ENCODE measurements at regions not wholly inside any gene's neighbourhood (a gene's known extent, or its start where the extent isn't known, plus 50 kb on each side); places are given as distances from the start of the nearest gene placed in this dataset.

DNA sequence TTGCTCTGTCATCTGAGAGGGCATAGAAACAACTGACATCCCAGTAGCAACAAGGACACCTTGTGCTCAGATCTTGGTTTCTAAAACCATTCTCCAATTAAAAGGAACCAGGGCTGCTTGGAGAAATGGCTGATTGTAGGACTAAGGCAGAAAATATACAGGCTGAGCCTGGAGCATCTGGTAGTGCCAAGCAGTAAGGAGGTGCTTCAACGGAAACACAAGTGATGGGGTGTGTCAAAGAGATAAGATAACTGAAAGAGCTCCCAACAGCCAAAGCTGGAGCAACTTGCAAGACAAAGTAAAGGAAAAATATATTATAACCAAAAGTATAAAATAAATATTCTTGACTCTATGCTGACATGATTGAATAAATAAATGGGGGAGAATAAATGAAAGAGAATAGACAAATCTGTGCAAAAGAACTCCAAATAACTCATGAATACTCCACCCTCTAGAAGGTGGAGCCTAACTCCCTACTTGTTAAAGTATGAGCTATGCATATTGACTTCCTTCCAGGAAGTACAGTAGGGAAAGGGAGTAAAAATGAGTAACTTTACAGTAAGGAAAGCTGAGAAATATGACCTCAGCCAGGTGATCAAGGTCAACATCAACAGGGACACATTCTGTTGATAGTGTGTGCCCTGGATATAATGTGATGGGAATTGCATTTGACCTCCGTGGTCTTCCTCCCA lies 162.4 kb downstream of the NOC3L start:
- H3K27ac ChIP-seq (ENCODE audit: low read depth in 1 of 2, low read length in 2 of 2), result no peak overlapping the region
- no peaks in the 10 kb centered on the region for H4K20me1 ChIP-seq (ENCODE audit: insufficient read depth, low read length)
- Mint-ChIP-seq H3K4me1 (no peaks in the 10 kb centered on the region), H3K9me3 (peaks cover 0 to 5% (median 2%) of the 10 kb centered on the region in 7 donors), H3K27ac (no peak overlapping the region), H3K36me3 (no peaks in the 10 kb centered on the region), H3K4me3 (no peak overlapping the region), H3K27me3 (ENCODE audit: low read depth in 3 of 3) (peaks cover 0 to 3% (median 2%) of the 10 kb centered on the region in 3 donors)
- H3K9ac ChIP-seq (ENCODE audit: insufficient read depth, low read length, poor library complexity, severe bottlenecking), result no peak overlapping the region
- DNase-seq, result no peak
- H3K36me3 ChIP-seq (replicated peaks in 1 of 2; ENCODE audit: control insufficient read depth in 1 of 2, insufficient read depth in 2 of 2, low read length in 2 of 2), result no peaks in the 10 kb centered on the region
- no peaks in the 10 kb centered on the region for H3K79me2 ChIP-seq (ENCODE audit: insufficient read depth, low read length)
- TF ChIP-seq, protein P1, sequence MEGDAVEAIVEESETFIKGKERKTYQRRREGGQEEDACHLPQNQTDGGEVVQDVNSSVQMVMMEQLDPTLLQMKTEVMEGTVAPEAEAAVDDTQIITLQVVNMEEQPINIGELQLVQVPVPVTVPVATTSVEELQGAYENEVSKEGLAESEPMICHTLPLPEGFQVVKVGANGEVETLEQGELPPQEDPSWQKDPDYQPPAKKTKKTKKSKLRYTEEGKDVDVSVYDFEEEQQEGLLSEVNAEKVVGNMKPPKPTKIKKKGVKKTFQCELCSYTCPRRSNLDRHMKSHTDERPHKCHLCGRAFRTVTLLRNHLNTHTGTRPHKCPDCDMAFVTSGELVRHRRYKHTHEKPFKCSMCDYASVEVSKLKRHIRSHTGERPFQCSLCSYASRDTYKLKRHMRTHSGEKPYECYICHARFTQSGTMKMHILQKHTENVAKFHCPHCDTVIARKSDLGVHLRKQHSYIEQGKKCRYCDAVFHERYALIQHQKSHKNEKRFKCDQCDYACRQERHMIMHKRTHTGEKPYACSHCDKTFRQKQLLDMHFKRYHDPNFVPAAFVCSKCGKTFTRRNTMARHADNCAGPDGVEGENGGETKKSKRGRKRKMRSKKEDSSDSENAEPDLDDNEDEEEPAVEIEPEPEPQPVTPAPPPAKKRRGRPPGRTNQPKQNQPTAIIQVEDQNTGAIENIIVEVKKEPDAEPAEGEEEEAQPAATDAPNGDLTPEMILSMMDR (IDR thresholded peaks at IDR 0.05), result no peak
- H3K4me1 ChIP-seq (ENCODE audit: control insufficient read depth in 1 of 2, insufficient read depth in 2 of 2, low read length in 2 of 2), result no peaks in the 10 kb centered on the region
- intact Hi-C loops (cut with micrococcal nuclease), result no loop called here
- no peaks in the 10 kb centered on the region for H3K9me3 ChIP-seq (replicated peaks in 1 of 2; ENCODE audit: control insufficient read depth in 1 of 2, insufficient read depth in 1 of 2, low read length in 2 of 2)
- H3K4me2 ChIP-seq (replicated peaks; ENCODE audit: extremely low read depth, low read length, poor library complexity, severe bottlenecking), result no peak overlapping the region
- no peak overlapping the region for H2AFZ ChIP-seq (ENCODE audit: insufficient read depth, low read depth, low read length, poor library complexity, severe bottlenecking)
- H3K27me3 ChIP-seq (ENCODE audit: control insufficient read depth in 2 of 2, insufficient read depth in 2 of 2, low read length in 2 of 2), result peaks cover 0 to 2% of the 10 kb centered on the region in 2 donors
- H3K4me3 ChIP-seq (replicated peaks in 1 of 3; ENCODE audit: low read depth in 2 of 3, low read length in 3 of 3), result no peak overlapping the region
- no CpG with 5 or more reads among the region's 2 CpGs for WGBS (ENCODE audit: insufficient coverage)

DNA sequence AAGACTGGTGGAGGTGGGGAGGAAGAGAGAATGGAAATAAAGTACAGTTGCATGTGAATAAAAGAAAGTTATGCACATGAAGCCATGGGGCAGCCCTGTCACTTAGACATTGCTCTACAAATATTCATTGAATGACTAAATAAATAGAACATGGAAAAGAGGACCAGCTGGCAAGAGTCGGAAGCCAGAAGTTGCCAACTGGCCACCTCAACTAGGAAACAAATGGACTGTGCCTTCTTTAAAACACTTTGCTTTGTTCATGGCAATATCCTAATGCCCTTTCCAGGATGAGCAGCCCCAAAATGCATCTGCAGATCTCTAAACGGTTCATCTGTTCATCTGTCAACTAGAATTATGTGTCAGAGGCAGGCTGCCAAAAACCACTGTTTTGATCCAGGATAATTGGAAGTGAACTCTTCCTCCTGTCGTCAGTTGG lies 157.3 kb downstream of the NOC3L start:
- H3K27ac ChIP-seq (ENCODE audit: low read depth in 1 of 2, low read length in 2 of 2), result no peak overlapping the region
- H3K27me3 Mint-ChIP-seq (ENCODE audit: low read depth in 3 of 3), result peaks cover 0 to 2% (median 0%) of the 10 kb centered on the region in 3 donors
- WGBS (ENCODE audit: insufficient coverage), result 63% methylated on average over 2 of the region's 3 CpGs
- peaks cover 0 to 6% (median 2%) of the 10 kb centered on the region in 7 donors for H3K9me3 Mint-ChIP-seq
- H3K4me3 ChIP-seq (replicated peaks in 1 of 3; ENCODE audit: low read depth in 2 of 3, low read length in 3 of 3), result no peak overlapping the region
- intact Hi-C loops (cut with micrococcal nuclease), result no loop called here
- H3K9me3 ChIP-seq (replicated peaks in 1 of 2; ENCODE audit: control insufficient read depth in 1 of 2, insufficient read depth in 1 of 2, low read length in 2 of 2), result no peaks in the 10 kb centered on the region
- H3K4me2 ChIP-seq (replicated peaks; ENCODE audit: extremely low read depth, low read length, poor library complexity, severe bottlenecking), result no peak overlapping the region
- H3K36me3 ChIP-seq (replicated peaks in 1 of 2; ENCODE audit: control insufficient read depth in 1 of 2, insufficient read depth in 2 of 2, low read length in 2 of 2), result no peaks in the 10 kb centered on the region
- no peaks in the 10 kb centered on the region for H3K4me1 ChIP-seq (ENCODE audit: control insufficient read depth in 1 of 2, insufficient read depth in 2 of 2, low read length in 2 of 2)
- H4K20me1 ChIP-seq (ENCODE audit: insufficient read depth, low read length), result no peaks in the 10 kb centered on the region
- no peak overlapping the region for H3K27ac Mint-ChIP-seq
- no peak overlapping the region for H2AFZ ChIP-seq (ENCODE audit: insufficient read depth, low read depth, low read length, poor library complexity, severe bottlenecking)
- H3K79me2 ChIP-seq (ENCODE audit: insufficient read depth, low read length), result no peaks in the 10 kb centered on the region
- TF ChIP-seq, protein P1 (IDR thresholded peaks at IDR 0.05), result no peak
- H3K9ac ChIP-seq (ENCODE audit: insufficient read depth, low read length, poor library complexity, severe bottlenecking), result no peak overlapping the region
- H3K4me3 Mint-ChIP-seq, result no peak overlapping the region
- no peaks in the 10 kb centered on the region for H3K27me3 ChIP-seq (ENCODE audit: control insufficient read depth in 2 of 2, insufficient read depth in 2 of 2, low read length in 2 of 2)
- no peaks in the 10 kb centered on the region for H3K4me1 Mint-ChIP-seq
- no peak for DNase-seq
- no peaks in the 10 kb centered on the region for H3K36me3 Mint-ChIP-seq

All from CD14-positive monocyte (primary cell).